Memory B cell (primary cell): ENCODE measurements at regions not wholly inside any gene's neighbourhood (a gene's known extent, or its start where the extent isn't known, plus 50 kb on each side); places are given as distances from the start of the nearest gene placed in this dataset.
A peak's percentile ranks its signal among the peaks of the same experiment; 100 is the strongest.
"Not testable (repeated sequence)": the region's sequence is repeated elsewhere in the genome, so short reads cannot be mapped to it uniquely, and the experiment has no call there.

Source experiments
- ATAC-seq: fragments of 150-1000 bp; cut with Tn5 transposase; 2 replicates; pipeline ENCODE4 v1.10.0; 2021; ENCODE audit warnings: low read depth, mild to moderate bottlenecking, moderate library complexity
- DNase-seq, 2 donors: peaks; one replicate each; pipeline ENCODE4 v3.0.0; 2022; ENCODE audit warnings: low spot score in 2 of 2
- H3K27ac Mint-ChIP-seq: one replicate; pipeline ENCODE4 v1.8.0; 2022; ENCODE audit warnings: mild to moderate bottlenecking, moderate library complexity, mixed read lengths
- H3K27me3 Mint-ChIP-seq: one replicate; pipeline ENCODE4 v1.8.0; 2022; ENCODE audit warnings: mixed read lengths
- H3K36me3 Mint-ChIP-seq: one replicate; pipeline ENCODE4 v1.8.0; 2022; ENCODE audit warnings: mild to moderate bottlenecking, mixed read lengths
- H3K4me1 Mint-ChIP-seq: one replicate; pipeline ENCODE4 v1.8.0; 2022; ENCODE audit warnings: mixed read lengths
- H3K4me3 Mint-ChIP-seq: one replicate; pipeline ENCODE4 v1.8.0; 2022; ENCODE audit warnings: mild to moderate bottlenecking, moderate library complexity, mixed read lengths
- H3K9me3 Mint-ChIP-seq: one replicate; pipeline ENCODE4 v1.8.0; 2022; ENCODE audit warnings: mixed read lengths

GRCh38 chrY:26491507-26491906, 869.6 kb downstream of the CDY1 start:
- not testable (repeated sequence) for H3K9me3 Mint-ChIP-seq, DNase-seq, H3K27me3 Mint-ChIP-seq, H3K4me1 Mint-ChIP-seq, H3K27ac Mint-ChIP-seq, ATAC-seq, H3K36me3 Mint-ChIP-seq
- H3K4me3 Mint-ChIP-seq: peak overlapping the region; percentile 2

- H3K27me3 Mint-ChIP-seq, H3K27ac Mint-ChIP-seq, DNase-seq, H3K9me3 Mint-ChIP-seq, H3K36me3 Mint-ChIP-seq, H3K4me3 Mint-ChIP-seq, H3K4me1 Mint-ChIP-seq: not testable (repeated sequence)
- peak; percentile 65 for ATAC-seq
Measured at GRCh38 chrY:26521436-26521835, 899.5 kb downstream of the CDY1 start.

GRCh38 chrY:26555015-26555414, 933.1 kb downstream of the CDY1 start:
- Mint-ChIP-seq H3K36me3 (no peaks in the 10 kb centered on the region), H3K27me3 (no peaks in the 10 kb centered on the region), H3K4me3 (no peak overlapping the region), H3K27ac (no peak overlapping the region), H3K9me3 (no peaks in the 10 kb centered on the region), H3K4me1 (no peaks in the 10 kb centered on the region)
- ATAC-seq: no peak
- no peak for DNase-seq

GRCh38 chrY:26562976-26563375, 941.1 kb downstream of the CDY1 start:
- H3K36me3 Mint-ChIP-seq, ATAC-seq, H3K27me3 Mint-ChIP-seq, H3K27ac Mint-ChIP-seq, DNase-seq, H3K4me3 Mint-ChIP-seq, H3K4me1 Mint-ChIP-seq, H3K9me3 Mint-ChIP-seq: not testable (repeated sequence)
